ENCODE measurements at regions not wholly inside any gene's neighbourhood (a gene's known extent, or its start where the extent isn't known, plus 50 kb on each side); places are given as distances from the start of the nearest gene placed in this dataset.

DNA sequence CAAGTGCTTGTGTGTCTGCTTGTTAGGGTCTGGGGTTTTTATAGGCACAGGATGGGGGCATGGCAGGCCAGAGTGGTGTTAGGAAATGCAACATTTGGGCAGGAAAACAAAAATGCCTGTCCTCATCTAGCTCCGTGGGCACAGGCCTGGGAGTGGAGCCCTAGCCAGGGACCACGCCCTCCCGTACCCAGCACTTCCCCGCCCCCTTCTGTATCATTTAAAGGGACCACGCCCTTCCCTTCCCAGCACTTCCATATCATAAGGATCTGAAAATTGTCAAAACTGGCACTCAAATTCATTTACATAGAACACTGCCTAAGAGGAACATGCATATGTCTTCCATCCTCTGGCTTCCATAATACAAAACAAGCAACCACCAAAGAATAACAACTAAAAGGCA lies 185.8 kb downstream of the B3GLCT start:
- no peak overlapping the region for H3K4me3 Mint-ChIP-seq
- no peak overlapping the region for H3K27ac ChIP-seq
- DNase-seq (ENCODE audit: low spot score): no peak

DNA sequence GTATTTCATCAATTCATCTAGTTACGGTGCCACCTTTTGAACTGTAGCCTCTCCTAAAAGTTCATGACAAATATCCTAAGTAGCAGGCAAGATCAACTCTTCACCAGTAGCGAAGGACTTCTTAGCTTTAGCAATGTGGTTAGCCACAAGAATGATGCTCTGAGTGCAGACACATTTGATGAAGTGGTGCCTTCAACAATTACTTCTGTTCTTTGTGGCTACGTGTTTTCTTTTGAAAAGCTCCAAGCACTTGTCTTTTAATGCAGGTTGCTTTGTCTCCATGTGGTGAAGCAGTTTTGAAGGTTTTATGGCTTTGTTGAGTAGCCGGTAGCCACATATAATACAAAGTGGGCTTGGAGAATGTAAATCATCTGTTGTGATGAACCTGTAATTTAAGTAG lies 194.7 kb downstream of the B3GLCT start:
- no peaks in the 10 kb centered on the region for H3K4me1 Mint-ChIP-seq
- H3K27me3 Mint-ChIP-seq (ENCODE audit: insufficient read depth, low read depth): peaks cover 3% of the 10 kb centered on the region
- Histone ChIP-seq H3K79me2 (ENCODE audit: low read depth) (no peaks in the 10 kb centered on the region), H3K27me3 (no peaks in the 10 kb centered on the region), H3K27ac (no peak overlapping the region), H2AFZ (replicated peaks) (no peak overlapping the region), H3K9me3 (ENCODE audit: low read depth) (no peaks in the 10 kb centered on the region), H3F3A (ENCODE audit: low read depth) (no peaks in the 10 kb centered on the region), H3K9ac (no peak overlapping the region), H3K4me1 (no peaks in the 10 kb centered on the region), H4K20me1 (ENCODE audit: low read depth) (no peaks in the 10 kb centered on the region), H3K4me3 (no peak overlapping the region), H3K36me3 (no peaks in the 10 kb centered on the region), H3K4me2 (no peak overlapping the region)
- H3K36me3 Mint-ChIP-seq: no peaks in the 10 kb centered on the region
- DNase-seq (ENCODE audit: low spot score): no peak
- no peak overlapping the region for H3K27ac Mint-ChIP-seq
- TF ChIP-seq EZH2phosphoT487 (IDR thresholded peaks at IDR 0.05) (no peak), EZH2 (IDR thresholded peaks at IDR 0.05) (no peak), CTCF (IDR thresholded peaks at IDR 0.05) (no peak)
- H3K4me3 Mint-ChIP-seq: no peak overlapping the region
- H3K9me3 Mint-ChIP-seq: peaks cover 20% of the 10 kb centered on the region

More for the DNA sequence above, 185.8 kb downstream of the B3GLCT start:
- peaks cover 8% of the 10 kb centered on the region for H3K9me3 Mint-ChIP-seq
- Histone ChIP-seq H3K4me1 (peaks cover 10% of the 10 kb centered on the region), H3K9ac (no peak overlapping the region), H3K79me2 (ENCODE audit: low read depth) (no peaks in the 10 kb centered on the region), H3K36me3 (no peaks in the 10 kb centered on the region), H4K20me1 (ENCODE audit: low read depth) (no peaks in the 10 kb centered on the region), H3K9me3 (ENCODE audit: low read depth) (no peaks in the 10 kb centered on the region), H3K4me2 (no peak overlapping the region), H3K4me3 (no peak overlapping the region), H3K27me3 (no peaks in the 10 kb centered on the region), H3F3A (ENCODE audit: low read depth) (peaks cover 4% of the 10 kb centered on the region), H2AFZ (replicated peaks) (no peak overlapping the region)
- H3K27ac Mint-ChIP-seq: no peak overlapping the region
- TF ChIP-seq CTCF (IDR thresholded peaks at IDR 0.05): no peak
- no peak for TF ChIP-seq EZH2phosphoT487 (IDR thresholded peaks at IDR 0.05)
- no peak for TF ChIP-seq EZH2 (IDR thresholded peaks at IDR 0.05)
- peaks cover 9% of the 10 kb centered on the region for H3K4me1 Mint-ChIP-seq
- H3K36me3 Mint-ChIP-seq: no peaks in the 10 kb centered on the region
- H3K27me3 Mint-ChIP-seq (ENCODE audit: insufficient read depth, low read depth): peaks cover 6% of the 10 kb centered on the region

DNA sequence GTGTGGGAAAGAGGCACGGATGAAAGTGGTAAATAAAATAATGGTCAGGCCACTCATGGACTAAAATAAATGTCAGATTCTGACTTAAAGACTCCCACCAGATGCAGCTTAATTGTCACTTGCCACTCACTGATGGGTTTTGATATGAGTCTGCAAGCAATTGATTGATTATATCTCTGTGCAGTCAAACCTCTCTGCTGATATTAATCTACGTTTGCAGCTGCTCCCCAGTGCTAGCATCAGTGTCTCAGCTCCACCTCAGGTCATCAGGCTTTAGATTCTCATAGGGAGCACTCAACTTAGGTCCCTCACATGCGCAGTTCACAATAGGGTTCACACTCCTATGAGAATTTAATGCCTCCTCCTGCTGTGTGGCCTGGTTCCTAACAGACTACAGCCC lies 195.3 kb downstream of the B3GLCT start:
- Histone ChIP-seq H3K27ac (no peak overlapping the region), H3K79me2 (ENCODE audit: low read depth) (no peaks in the 10 kb centered on the region), H3K27me3 (no peaks in the 10 kb centered on the region), H4K20me1 (ENCODE audit: low read depth) (no peaks in the 10 kb centered on the region), H2AFZ (replicated peaks) (no peak overlapping the region), H3K9ac (no peak overlapping the region), H3K4me2 (no peak overlapping the region), H3K4me1 (no peaks in the 10 kb centered on the region), H3K9me3 (ENCODE audit: low read depth) (no peaks in the 10 kb centered on the region), H3F3A (ENCODE audit: low read depth) (no peaks in the 10 kb centered on the region), H3K4me3 (no peak overlapping the region), H3K36me3 (no peaks in the 10 kb centered on the region)
- peaks cover 25% of the 10 kb centered on the region for H3K9me3 Mint-ChIP-seq
- peaks cover 2% of the 10 kb centered on the region for H3K27me3 Mint-ChIP-seq (ENCODE audit: insufficient read depth, low read depth)
- H3K27ac Mint-ChIP-seq: no peak overlapping the region
- H3K4me1 Mint-ChIP-seq: no peaks in the 10 kb centered on the region
- no peaks in the 10 kb centered on the region for H3K36me3 Mint-ChIP-seq
- no peak for TF ChIP-seq EZH2 (IDR thresholded peaks at IDR 0.05)
- TF ChIP-seq CTCF (IDR thresholded peaks at IDR 0.05): no peak
- no peak for TF ChIP-seq EZH2phosphoT487 (IDR thresholded peaks at IDR 0.05)
- no peak for DNase-seq (ENCODE audit: low spot score)
- H3K4me3 Mint-ChIP-seq: no peak overlapping the region

Measured in neural progenitor cell (in vitro differentiated cells).